GM12878 (cell line): ENCODE measurements at regions not wholly inside any gene's neighbourhood (a gene's known extent, or its start where the extent isn't known, plus 50 kb on each side); places are given as distances from the start of the nearest gene placed in this dataset.

Source experiments
- ATAC-seq: fragments of 200-7000 bp; cut with Tn5 transposase; 3 replicates; pipeline ENCODE4 v1.9.1; 2020; ENCODE audit warnings: mild to moderate bottlenecking, moderate library complexity
- BruUV-seq: library from RNA; stranded (reverse); fragments of 400-500 nt; replicated peaks from 2 replicates; lab custom pipeline; 2021; lab: Mats Ljungman, UMichigan
- CTCF ChIA-PET: fragments of 300-600 bp; sonication (Branson Sonifier 250); formaldehyde crosslinking; extraction: SDS; loops from one replicate; lab custom pipeline; 2021; ENCODE audit warnings: inconsistent platforms; lab: Yijun Ruan, JAX
- POLR2A ChIA-PET: fragments of 350-600 bp; formaldehyde crosslinking; extraction: SDS; loops from one replicate; lab custom pipeline; 2021; ENCODE audit warnings: inconsistent platforms; lab: Charles Lee
- RAD21 ChIA-PET: fragments of 300-600 bp; sonication (Branson Sonifier 250); formaldehyde crosslinking; loops from one replicate; lab custom pipeline; 2023; ENCODE audit warnings: antibody characterized with exemption; ENCODE audit not compliant: unreplicated experiment; lab: Charles Lee
- SMC1A ChIA-PET: fragments of 300-600 bp; sonication (Branson Sonifier 250); formaldehyde crosslinking; loops from one replicate; lab custom pipeline; 2023; ENCODE audit not compliant: unreplicated experiment, uncharacterized antibody; lab: Charles Lee
- DNase-seq: peaks from one replicate; pipeline ENCODE4 v3.0.0-alpha.2; 2011; ENCODE audit warnings: low read depth, low spot score
- FAIRE-seq: peaks from 3 replicates; lab custom pipeline; 2011; peaks lifted over from hg19 to GRCh38; lab: Jason Lieb, UNC
- H2AFZ ChIP-seq: 2 replicates; pipeline ENCODE4 v1.6.0; 2011; ENCODE audit warnings: low read depth, low read length, control low read depth; ENCODE audit not compliant: control insufficient read depth
- H3K27ac ChIP-seq: 2 replicates; pipeline ENCODE4 v1.5.1; 2011; ENCODE audit warnings: control low read depth; ENCODE audit not compliant: control insufficient read depth, insufficient read depth
- H3K27me3 ChIP-seq, 2 experiments: replicated peaks in 1 of 2; 2 replicates each; pipeline versions ENCODE4 v1.6.0 to v1.6.1; 2011; ENCODE audit warnings: low read length in 1 of 2; ENCODE audit not compliant: control insufficient read depth in 2 of 2, insufficient read depth in 2 of 2
- H3K36me3 ChIP-seq, 2 experiments: 2 replicates each; pipeline ENCODE4 v1.5.1; 2011; ENCODE audit warnings: low read length in 1 of 2; ENCODE audit not compliant: control insufficient read depth in 2 of 2, insufficient read depth in 2 of 2
- H3K4me1 ChIP-seq: 2 replicates; pipeline ENCODE4 v1.6.1; 2011; ENCODE audit warnings: mild to moderate bottlenecking, low read length, moderate library complexity, mixed read lengths; ENCODE audit not compliant: control insufficient read depth, insufficient read depth
- H3K4me2 ChIP-seq: 2 replicates; pipeline ENCODE4 v1.6.0; 2011; ENCODE audit warnings: control low read depth; ENCODE audit not compliant: control insufficient read depth, insufficient read depth
- H3K4me3 ChIP-seq: fragments of 200-600 bp; sonication (generic); 2 replicates; pipeline ENCODE4 v1.5.1; 2016
- H3K79me2 ChIP-seq: 2 replicates; pipeline ENCODE4 v1.6.0; 2011; ENCODE audit warnings: low read length; ENCODE audit not compliant: control insufficient read depth, insufficient read depth
- H3K9ac ChIP-seq: 2 replicates; pipeline ENCODE4 v1.8.0; 2011; ENCODE audit warnings: low read length, control low read depth, mixed read lengths; ENCODE audit not compliant: control insufficient read depth, insufficient read depth
- H3K9me3 ChIP-seq: replicated peaks from 3 replicates; pipeline ENCODE4 v1.5.1; 2011; ENCODE audit warnings: mild to moderate bottlenecking, low read length; ENCODE audit not compliant: control insufficient read depth, insufficient read depth
- H4K20me1 ChIP-seq: 2 replicates; pipeline ENCODE4 v1.6.0; 2011; ENCODE audit not compliant: control insufficient read depth, insufficient read depth
- CHD1 ChIP-seq: IDR thresholded peaks from 2 replicates; pipeline ENCODE4 v1.6.1; 2012; ENCODE audit warnings: low read depth, low read length, improper control_type of control experiment
- MEF2A ChIP-seq: IDR thresholded peaks from 2 replicates; pipeline ENCODE4 v1.6.1; 2011; ENCODE audit warnings: low read depth, mild to moderate bottlenecking, low read length, moderate library complexity; ENCODE audit not compliant: insufficient read depth
- MYC ChIP-seq: IDR thresholded peaks from 2 replicates; pipeline ENCODE4 v1.6.1; 2011; ENCODE audit warnings: mild to moderate bottlenecking, low read length, moderate library complexity, inconsistent platforms; ENCODE audit not compliant: insufficient read depth, insufficient replicate concordance, insufficient read length, severe bottlenecking
- NR2C1 ChIP-seq: fragments of 450-650 bp; IDR thresholded peaks from 2 replicates; pipeline ENCODE4 v1.6.1; 2017; ENCODE audit warnings: antibody characterized with exemption, mild to moderate bottlenecking, moderate library complexity
- RELA ChIP-seq: fragments of 450-650 bp; IDR thresholded peaks from 2 replicates; pipeline ENCODE4 v1.8.0; 2014; ENCODE audit warnings: borderline replicate concordance; ENCODE audit not compliant: partially characterized antibody
- RUNX3 ChIP-seq: IDR thresholded peaks from 2 replicates; pipeline ENCODE4 v1.6.1; 2012; ENCODE audit warnings: low read length, inconsistent platforms
- SREBF2 ChIP-seq: IDR thresholded peaks from 2 replicates; pipeline ENCODE4 v1.6.1; 2012; ENCODE audit warnings: mild to moderate bottlenecking, low read length
- SRF ChIP-seq, 2 experiments: IDR thresholded peaks; 2 replicates each; pipeline ENCODE4 v1.6.1; 2011; ENCODE audit warnings: low read depth in 2 of 2, low read length in 2 of 2, mild to moderate bottlenecking in 1 of 2, moderate library complexity in 1 of 2
- YBX1 ChIP-seq: fragments of 450-650 bp; IDR thresholded peaks from 2 replicates; pipeline ENCODE4 v1.6.1; 2016; ENCODE audit warnings: antibody characterized with exemption
- YY1 ChIP-seq: IDR thresholded peaks from 2 replicates; pipeline ENCODE4 v1.6.1; 2011; ENCODE audit warnings: low read depth, mild to moderate bottlenecking, low read length
- ZNF274 ChIP-seq: IDR thresholded peaks from one replicate; pipeline ENCODE4 v1.8.0; 2011; ENCODE audit not compliant: insufficient read length, insufficient read depth
- WGBS: methylation state at CpG from one replicate; pipeline ENCODE4 v1.1.6; 2016; ENCODE audit warnings: low lambda C conversion rate; ENCODE audit not compliant: insufficient replicate concordance, insufficient coverage; ENCODE audit errors: missing lambda C conversion rate; 5-methylcytosine and 5-hydroxymethylcytosine counted together
- in situ Hi-C: fragments of 300-500 bp; cut with MboI; formaldehyde crosslinking; loops from 9 replicates; pipeline ENCODE4 v1.14.3; 2018; ENCODE audit warnings: mixed read lengths
- intact Hi-C: fragments of 100-400 bp; cut with micrococcal nuclease; formaldehyde crosslinking; loops from one replicate; pipeline ENCODE4 v1.14.2; 2022; ENCODE audit not compliant: unreplicated experiment
- TF ChIP-seq, protein P1 (sequence below): IDR thresholded peaks from 2 replicates; pipeline ENCODE4 v1.6.1; 2012; ENCODE audit warnings: low read depth, low read length, improper control_type of control experiment
- TF ChIP-seq, protein P2 (sequence below): IDR thresholded peaks from 2 replicates; pipeline ENCODE4 v1.6.1; 2011; ENCODE audit warnings: low read depth, low read length, improper control_type of control experiment, borderline replicate concordance
- TF ChIP-seq, protein P3 (sequence below): fragments of 450-650 bp; IDR thresholded peaks from 2 replicates; pipeline ENCODE4 v1.6.1; 2017; ENCODE audit warnings: mild to moderate bottlenecking

DNA sequence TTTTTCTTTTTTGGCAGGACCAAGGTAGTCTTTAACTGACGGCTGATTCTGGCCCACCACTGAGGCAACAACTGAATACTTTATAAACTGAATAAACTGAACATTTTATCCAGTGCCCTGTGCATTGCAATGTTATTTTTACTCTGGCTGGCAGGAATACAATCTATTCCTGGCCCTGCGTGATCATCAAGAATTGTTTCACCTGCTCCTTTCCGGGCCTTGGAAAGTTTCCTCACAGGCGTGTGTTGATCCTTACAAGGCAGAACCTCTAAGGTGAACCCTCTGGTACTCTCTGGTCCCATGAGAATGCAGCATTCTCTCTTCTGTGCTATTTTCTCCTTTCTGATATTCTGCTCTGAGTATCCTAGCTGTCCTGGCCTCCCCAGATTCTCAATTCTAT is 113.7 kb upstream of the KLHL29 start:
- TF ChIP-seq, protein P1, sequence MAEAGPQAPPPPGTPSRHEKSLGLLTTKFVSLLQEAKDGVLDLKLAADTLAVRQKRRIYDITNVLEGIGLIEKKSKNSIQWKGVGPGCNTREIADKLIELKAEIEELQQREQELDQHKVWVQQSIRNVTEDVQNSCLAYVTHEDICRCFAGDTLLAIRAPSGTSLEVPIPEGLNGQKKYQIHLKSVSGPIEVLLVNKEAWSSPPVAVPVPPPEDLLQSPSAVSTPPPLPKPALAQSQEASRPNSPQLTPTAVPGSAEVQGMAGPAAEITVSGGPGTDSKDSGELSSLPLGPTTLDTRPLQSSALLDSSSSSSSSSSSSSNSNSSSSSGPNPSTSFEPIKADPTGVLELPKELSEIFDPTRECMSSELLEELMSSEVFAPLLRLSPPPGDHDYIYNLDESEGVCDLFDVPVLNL, result no peak
- TF ChIP-seq MEF2A, result no peak
- no peak for TF ChIP-seq NR2C1
- no peak for TF ChIP-seq YY1
- no peak for TF ChIP-seq ZNF274
- SMC1A ChIA-PET, result no interaction called here

DNA sequence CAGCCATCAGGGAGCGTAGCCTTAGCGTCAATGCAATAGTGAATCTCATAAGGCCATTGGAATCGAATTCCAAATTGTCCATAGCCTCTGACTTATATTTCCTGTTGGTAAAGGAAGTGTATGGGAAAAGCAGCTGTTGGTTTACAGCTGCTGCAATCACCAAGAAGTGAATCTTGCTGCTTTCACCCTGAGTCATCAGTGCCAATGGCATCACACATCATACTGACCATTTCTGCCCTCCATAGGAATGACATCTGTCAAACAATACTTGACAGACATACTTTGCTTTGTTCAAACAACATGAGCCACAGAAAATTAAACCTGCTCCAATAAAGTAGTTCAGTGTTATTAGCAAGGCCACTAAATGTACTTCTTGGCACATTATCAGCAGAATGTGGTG is 111.2 kb upstream of the KLHL29 start:
- no peaks in the 10 kb centered on the region for H3K9me3 ChIP-seq
- no peak overlapping the region for H3K4me2 ChIP-seq
- ChIA-PET RAD21 (no interaction called here), POLR2A (no interaction called here), CTCF (no interaction called here), SMC1A (no interaction called here)
- H3K27ac ChIP-seq, result no peak overlapping the region
- no peaks in the 10 kb centered on the region for H3K36me3 ChIP-seq
- no peak for FAIRE-seq
- DNase-seq, result no peak
- H3K4me1 ChIP-seq, result no peaks in the 10 kb centered on the region
- H2AFZ ChIP-seq, result no peak overlapping the region
- H3K4me3 ChIP-seq, result no peak overlapping the region
- no TSS peak for BruUV-seq
- no peaks in the 10 kb centered on the region for H3K79me2 ChIP-seq
- no peaks in the 10 kb centered on the region for H4K20me1 ChIP-seq
- ATAC-seq, result no peak
- H3K9ac ChIP-seq, result no peak overlapping the region
- H3K27me3 ChIP-seq, result no peaks in the 10 kb centered on the region; a peak in 1 of 4 replicates
- in situ Hi-C loops (no loop called here), intact Hi-C loops (no loop called here)
- 9% methylated on average over 3 of the region's 3 CpGs for WGBS
- TF ChIP-seq MEF2A, result no peak
- TF ChIP-seq CHD1, result no peak
- TF ChIP-seq, protein P2, sequence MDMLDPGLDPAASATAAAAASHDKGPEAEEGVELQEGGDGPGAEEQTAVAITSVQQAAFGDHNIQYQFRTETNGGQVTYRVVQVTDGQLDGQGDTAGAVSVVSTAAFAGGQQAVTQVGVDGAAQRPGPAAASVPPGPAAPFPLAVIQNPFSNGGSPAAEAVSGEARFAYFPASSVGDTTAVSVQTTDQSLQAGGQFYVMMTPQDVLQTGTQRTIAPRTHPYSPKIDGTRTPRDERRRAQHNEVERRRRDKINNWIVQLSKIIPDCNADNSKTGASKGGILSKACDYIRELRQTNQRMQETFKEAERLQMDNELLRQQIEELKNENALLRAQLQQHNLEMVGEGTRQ, result no peak
- no peak for TF ChIP-seq SRF (IDR thresholded peaks at IDR 0.05; ENCODE audit: low read depth in 2 of 2, low read length in 2 of 2)
- TF ChIP-seq, protein P3, sequence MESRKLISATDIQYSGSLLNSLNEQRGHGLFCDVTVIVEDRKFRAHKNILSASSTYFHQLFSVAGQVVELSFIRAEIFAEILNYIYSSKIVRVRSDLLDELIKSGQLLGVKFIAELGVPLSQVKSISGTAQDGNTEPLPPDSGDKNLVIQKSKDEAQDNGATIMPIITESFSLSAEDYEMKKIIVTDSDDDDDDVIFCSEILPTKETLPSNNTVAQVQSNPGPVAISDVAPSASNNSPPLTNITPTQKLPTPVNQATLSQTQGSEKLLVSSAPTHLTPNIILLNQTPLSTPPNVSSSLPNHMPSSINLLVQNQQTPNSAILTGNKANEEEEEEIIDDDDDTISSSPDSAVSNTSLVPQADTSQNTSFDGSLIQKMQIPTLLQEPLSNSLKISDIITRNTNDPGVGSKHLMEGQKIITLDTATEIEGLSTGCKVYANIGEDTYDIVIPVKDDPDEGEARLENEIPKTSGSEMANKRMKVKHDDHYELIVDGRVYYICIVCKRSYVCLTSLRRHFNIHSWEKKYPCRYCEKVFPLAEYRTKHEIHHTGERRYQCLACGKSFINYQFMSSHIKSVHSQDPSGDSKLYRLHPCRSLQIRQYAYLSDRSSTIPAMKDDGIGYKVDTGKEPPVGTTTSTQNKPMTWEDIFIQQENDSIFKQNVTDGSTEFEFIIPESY, result no peak
- TF ChIP-seq MYC, result no peak
- no peak for TF ChIP-seq YBX1
- no peak for TF ChIP-seq RELA
- no peak for TF ChIP-seq SREBF2
- TF ChIP-seq RUNX3, result no peak

More for the DNA sequence above, 113.7 kb upstream of the KLHL29 start:
- Histone ChIP-seq H3K4me2 (no peak overlapping the region), H4K20me1 (no peaks in the 10 kb centered on the region), H3K9me3 (no peaks in the 10 kb centered on the region), H2AFZ (no peak overlapping the region), H3K27ac (no peak overlapping the region), H3K4me3 (no peak overlapping the region), H3K79me2 (no peaks in the 10 kb centered on the region), H3K4me1 (no peaks in the 10 kb centered on the region), H3K27me3 (no peaks in the 10 kb centered on the region; a peak in 2 of 4 replicates), H3K36me3 (no peaks in the 10 kb centered on the region), H3K9ac (no peak overlapping the region)
- no TSS peak for BruUV-seq
- in situ Hi-C loops (no loop called here), intact Hi-C loops (no loop called here)
- ATAC-seq (no peak), DNase-seq (no peak), FAIRE-seq (no peak)
- WGBS, result 22% methylated on average over 4 of the region's 4 CpGs
- RAD21 ChIA-PET, result no interaction called here
- CTCF ChIA-PET, result no interaction called here
- POLR2A ChIA-PET, result no interaction called here
